ENCODE measurements at regions not wholly inside any gene's neighbourhood (a gene's known extent, or its start where the extent isn't known, plus 50 kb on each side); places are given as distances from the start of the nearest gene placed in this dataset.

DNA sequence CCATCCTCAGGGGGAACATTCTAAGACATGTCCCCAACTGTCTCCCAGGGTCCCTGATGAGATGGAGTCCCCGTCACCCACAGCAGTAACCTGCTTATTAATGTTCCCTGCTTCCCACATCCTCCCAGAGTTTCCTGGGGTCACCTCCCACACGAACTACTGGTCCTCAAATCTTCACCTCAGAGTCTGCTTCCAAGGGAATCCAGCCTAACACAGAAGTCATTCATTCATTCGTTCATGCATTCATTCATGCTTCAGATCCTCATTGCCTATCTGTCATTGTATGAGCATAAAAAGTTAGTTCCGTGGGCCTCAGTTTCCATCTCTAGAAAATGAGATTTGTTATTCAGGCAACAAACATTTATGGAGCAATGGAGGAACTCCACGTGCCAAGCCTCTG is 516.2 kb downstream of the SHQ1 start:
- Histone ChIP-seq H3K36me3 (no peaks in the 10 kb centered on the region), H3K4me3 (no peak overlapping the region), H3K27me3 (no peaks in the 10 kb centered on the region), H3K9me3 (no peaks in the 10 kb centered on the region)
- DNase-seq, result no peak

- no peaks in the 10 kb centered on the region for H3K36me3 ChIP-seq
- no peak for DNase-seq
- H3K27me3 ChIP-seq, result no peaks in the 10 kb centered on the region
- no peaks in the 10 kb centered on the region for H3K9me3 ChIP-seq
- H3K4me3 ChIP-seq, result no peak overlapping the region
These were observed 517.2 kb downstream of the SHQ1 start for GRCh38 chr3:72331076-72331475.

- H3K4me3 ChIP-seq, result no peak overlapping the region
- H3K36me3 ChIP-seq, result no peaks in the 10 kb centered on the region
- H3K9me3 ChIP-seq, result no peaks in the 10 kb centered on the region
- no peaks in the 10 kb centered on the region for H3K27me3 ChIP-seq
- DNase-seq, result no peak
These were observed 518.9 kb downstream of the SHQ1 start for GRCh38 chr3:72329354-72329753.

- DNase-seq, result no peak
- H3K36me3 ChIP-seq, result no peaks in the 10 kb centered on the region
- no peaks in the 10 kb centered on the region for H3K9me3 ChIP-seq
- no peak overlapping the region for H3K4me3 ChIP-seq
- no peaks in the 10 kb centered on the region for H3K27me3 ChIP-seq
These were observed 519.4 kb downstream of the SHQ1 start for GRCh38 chr3:72328755-72329277.

- DNase-seq, result no peak
- Histone ChIP-seq H3K36me3 (no peaks in the 10 kb centered on the region), H3K4me3 (no peak overlapping the region), H3K27me3 (no peaks in the 10 kb centered on the region), H3K9me3 (no peaks in the 10 kb centered on the region)
These were observed 521.2 kb downstream of the SHQ1 start for GRCh38 chr3:72327008-72327407.

GRCh38 chr3:72324253-72324811 is 523.9 kb downstream of the SHQ1 start:
- Histone ChIP-seq H3K36me3 (no peaks in the 10 kb centered on the region), H3K9me3 (no peaks in the 10 kb centered on the region), H3K27me3 (no peaks in the 10 kb centered on the region), H3K4me3 (no peak overlapping the region)
- DNase-seq, result no peak

GRCh38 chr3:72323773-72324172 is 524.5 kb downstream of the SHQ1 start:
- Histone ChIP-seq H3K27me3 (no peaks in the 10 kb centered on the region), H3K36me3 (no peaks in the 10 kb centered on the region), H3K9me3 (no peaks in the 10 kb centered on the region), H3K4me3 (no peak overlapping the region)
- no peak for DNase-seq

GRCh38 chr3:72322264-72322976 is 525.8 kb downstream of the SHQ1 start:
- no peaks in the 10 kb centered on the region for H3K36me3 ChIP-seq
- H3K27me3 ChIP-seq, result no peaks in the 10 kb centered on the region
- H3K9me3 ChIP-seq, result no peaks in the 10 kb centered on the region
- DNase-seq, result no peak
- H3K4me3 ChIP-seq, result no peak overlapping the region

GRCh38 chr3:72320955-72321303 is 527.3 kb downstream of the SHQ1 start:
- no peaks in the 10 kb centered on the region for H3K27me3 ChIP-seq
- no peak for DNase-seq
- H3K36me3 ChIP-seq, result no peaks in the 10 kb centered on the region
- no peak overlapping the region for H3K4me3 ChIP-seq
- no peaks in the 10 kb centered on the region for H3K9me3 ChIP-seq

- H3K36me3 ChIP-seq, result no peaks in the 10 kb centered on the region
- no peak overlapping the region for H3K4me3 ChIP-seq
- no peaks in the 10 kb centered on the region for H3K9me3 ChIP-seq
- no peaks in the 10 kb centered on the region for H3K27me3 ChIP-seq
- no peak for DNase-seq
These were observed 527.9 kb downstream of the SHQ1 start for GRCh38 chr3:72320095-72320954.

- no peak for DNase-seq
- Histone ChIP-seq H3K27me3 (no peaks in the 10 kb centered on the region), H3K36me3 (no peaks in the 10 kb centered on the region)
These were observed 528.8 kb downstream of the SHQ1 start for GRCh38 chr3:72319194-72320094.

GRCh38 chr3:72318504-72319193 is 529.6 kb downstream of the SHQ1 start:
- Histone ChIP-seq H3K4me3 (no peak overlapping the region), H3K9me3 (no peaks in the 10 kb centered on the region), H3K27me3 (no peaks in the 10 kb centered on the region), H3K36me3 (no peaks in the 10 kb centered on the region)
- no peak for DNase-seq

More at GRCh38 chr3:72319194-72320094, 528.8 kb downstream of the SHQ1 start:
- Histone ChIP-seq H3K4me3 (no peak overlapping the region), H3K9me3 (no peaks in the 10 kb centered on the region)

- H3K4me3 ChIP-seq, result no peak overlapping the region
- H3K9me3 ChIP-seq, result no peaks in the 10 kb centered on the region
- no peaks in the 10 kb centered on the region for H3K36me3 ChIP-seq
- no peak for DNase-seq
- no peaks in the 10 kb centered on the region for H3K27me3 ChIP-seq
These were observed 530.8 kb downstream of the SHQ1 start for GRCh38 chr3:72317491-72317890.

- no peaks in the 10 kb centered on the region for H3K36me3 ChIP-seq
- H3K27me3 ChIP-seq, result no peaks in the 10 kb centered on the region
- H3K9me3 ChIP-seq, result no peaks in the 10 kb centered on the region
- no peak for DNase-seq
- H3K4me3 ChIP-seq, result no peak overlapping the region
These were observed 531.6 kb downstream of the SHQ1 start for GRCh38 chr3:72316501-72317279.

DNA sequence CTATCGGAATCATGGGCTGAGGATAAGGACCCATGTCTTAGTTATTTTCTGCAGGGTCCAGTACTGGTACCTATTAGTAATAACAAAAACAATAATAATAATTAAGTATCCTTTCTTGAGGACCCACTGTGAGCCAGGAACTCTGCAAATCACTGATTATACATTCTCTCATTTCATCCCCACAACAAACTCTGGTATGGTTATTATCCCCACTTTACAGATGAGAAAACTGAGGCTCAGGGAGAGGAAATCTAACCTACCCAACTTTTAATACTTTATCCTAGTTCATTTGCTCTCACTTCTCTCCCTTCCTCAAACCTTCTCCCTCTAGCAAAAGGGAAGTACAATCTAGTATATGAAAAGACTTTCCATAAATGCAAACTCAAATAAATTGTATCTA is 528.4 kb upstream of the PROK2 start:
- Histone ChIP-seq H3K27me3 (no peaks in the 10 kb centered on the region), H3K9me3 (no peaks in the 10 kb centered on the region), H3K36me3 (no peaks in the 10 kb centered on the region), H3K4me3 (no peak overlapping the region)
- DNase-seq, result no peak
